Astrocyte (in vitro differentiated cells and primary cell): ENCODE measurements at regions not wholly inside any gene's neighbourhood (a gene's known extent, or its start where the extent isn't known, plus 50 kb on each side); places are given as distances from the start of the nearest gene placed in this dataset.

Source experiments
- CTCF ChIP-seq: IDR thresholded peaks from 2 replicates; pipeline ENCODE4 v1.5.1; 2011; ENCODE audit warnings: low read depth, mild to moderate bottlenecking, inconsistent platforms, low read length, moderate library complexity; ENCODE audit not compliant: insufficient read depth
- EZH2 ChIP-seq: IDR thresholded peaks from 2 replicates; pipeline ENCODE4 v1.6.1; 2012; ENCODE audit warnings: mild to moderate bottlenecking, low read length, inconsistent platforms; ENCODE audit not compliant: insufficient read depth

GRCh38 chr15:61441891-61442290 is 212.8 kb upstream of the RORA start:
- no peak for TF ChIP-seq CTCF
- TF ChIP-seq EZH2 = no peak
